ENCODE measurements at regions not wholly inside any gene's neighbourhood (a gene's known extent, or its start where the extent isn't known, plus 50 kb on each side); places are given as distances from the start of the nearest gene placed in this dataset.

DNA sequence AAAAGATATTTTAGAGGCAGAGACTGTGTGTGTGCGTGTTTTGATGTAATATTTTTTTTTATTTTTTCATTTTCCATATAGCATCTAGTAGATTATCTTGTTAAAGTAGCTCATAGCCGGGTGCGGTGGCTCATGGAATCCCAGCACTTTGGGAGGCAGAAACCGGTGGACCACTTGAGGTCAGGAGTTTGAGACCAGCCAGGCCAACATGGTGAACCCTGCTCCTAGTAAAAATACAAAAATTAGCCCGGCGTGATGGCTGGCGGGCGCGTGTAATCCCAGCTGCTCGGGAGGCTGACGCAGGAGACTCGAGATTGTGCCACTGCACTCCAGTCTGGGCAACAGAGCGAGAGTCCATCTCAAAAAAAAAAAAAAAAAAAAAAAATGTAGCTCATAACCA is 1481.2 kb upstream of the CADM2 start:
- no peaks in the 10 kb centered on the region for H3K27me3 Mint-ChIP-seq (ENCODE audit: low read depth)

DNA sequence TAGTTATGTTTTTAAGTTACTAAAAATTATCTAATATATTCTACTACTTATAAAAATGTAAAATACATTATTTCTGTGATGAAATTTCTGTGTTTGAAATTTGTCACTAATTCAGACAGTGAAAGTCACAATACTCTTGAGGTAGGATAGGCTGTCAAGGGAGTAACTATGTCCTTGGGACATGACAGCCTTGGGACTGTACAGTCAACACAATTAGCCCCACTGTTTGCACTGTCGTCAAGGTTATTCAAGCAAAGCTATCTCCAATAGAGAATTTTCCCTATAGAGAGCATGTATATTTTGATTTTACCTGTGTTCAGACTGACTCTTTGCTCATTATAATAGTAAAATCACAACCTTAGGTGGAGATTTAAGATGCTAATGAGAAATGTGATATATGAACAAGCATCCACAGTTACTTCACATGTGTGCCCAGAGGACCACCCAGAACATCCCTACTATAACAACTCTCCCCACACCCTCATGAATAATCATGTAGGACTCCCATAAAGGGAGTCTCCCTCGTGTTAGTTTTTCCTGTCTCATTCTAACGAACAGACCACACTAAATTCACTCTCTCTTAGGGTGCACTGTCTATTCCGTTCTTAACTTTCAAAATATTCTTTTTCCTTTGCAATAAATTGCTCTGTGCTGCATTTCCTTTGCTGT is 1476.3 kb upstream of the CADM2 start:
- H3K4me1 Mint-ChIP-seq (ENCODE audit: low read depth): no peaks in the 10 kb centered on the region
- no peaks in the 10 kb centered on the region for H3K36me3 Mint-ChIP-seq (ENCODE audit: low read depth)
- no peak overlapping the region for H3K4me3 Mint-ChIP-seq
- no peak overlapping the region for H3K27ac Mint-ChIP-seq
- H3K27me3 Mint-ChIP-seq (ENCODE audit: low read depth): no peaks in the 10 kb centered on the region
- H3K9me3 Mint-ChIP-seq: no peaks in the 10 kb centered on the region

More for the DNA sequence above, 1481.2 kb upstream of the CADM2 start:
- H3K4me1 Mint-ChIP-seq (ENCODE audit: low read depth): no peaks in the 10 kb centered on the region
- H3K27ac Mint-ChIP-seq: no peak overlapping the region
- no peak overlapping the region for H3K4me3 Mint-ChIP-seq
- H3K9me3 Mint-ChIP-seq: no peaks in the 10 kb centered on the region
- H3K36me3 Mint-ChIP-seq (ENCODE audit: low read depth): no peaks in the 10 kb centered on the region

DNA sequence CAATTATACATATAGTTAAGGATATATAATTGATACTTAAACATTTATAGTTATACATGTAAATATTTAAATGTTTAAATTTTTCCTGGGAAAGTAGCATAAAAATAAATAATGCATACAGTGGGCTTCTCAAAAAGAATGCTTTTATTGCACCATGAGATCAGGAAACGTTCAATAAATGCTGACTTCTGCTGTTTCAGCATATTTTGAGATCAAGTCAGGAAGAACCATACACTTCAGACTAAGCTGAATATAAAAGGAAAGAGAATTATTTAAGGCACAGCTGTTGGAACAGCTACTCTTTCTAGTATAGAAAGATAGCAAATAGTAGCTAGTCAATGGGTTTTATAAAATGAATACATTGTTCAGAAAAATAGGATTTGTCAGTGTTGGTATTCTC is 1462.3 kb upstream of the CADM2 start:
- H3K36me3 Mint-ChIP-seq (ENCODE audit: low read depth): no peaks in the 10 kb centered on the region
- peaks cover 3% of the 10 kb centered on the region for H3K9me3 Mint-ChIP-seq
- H3K27me3 Mint-ChIP-seq (ENCODE audit: low read depth): no peaks in the 10 kb centered on the region
- H3K4me3 Mint-ChIP-seq: no peak overlapping the region
- no peak overlapping the region for H3K27ac Mint-ChIP-seq
- H3K4me1 Mint-ChIP-seq (ENCODE audit: low read depth): no peaks in the 10 kb centered on the region

DNA sequence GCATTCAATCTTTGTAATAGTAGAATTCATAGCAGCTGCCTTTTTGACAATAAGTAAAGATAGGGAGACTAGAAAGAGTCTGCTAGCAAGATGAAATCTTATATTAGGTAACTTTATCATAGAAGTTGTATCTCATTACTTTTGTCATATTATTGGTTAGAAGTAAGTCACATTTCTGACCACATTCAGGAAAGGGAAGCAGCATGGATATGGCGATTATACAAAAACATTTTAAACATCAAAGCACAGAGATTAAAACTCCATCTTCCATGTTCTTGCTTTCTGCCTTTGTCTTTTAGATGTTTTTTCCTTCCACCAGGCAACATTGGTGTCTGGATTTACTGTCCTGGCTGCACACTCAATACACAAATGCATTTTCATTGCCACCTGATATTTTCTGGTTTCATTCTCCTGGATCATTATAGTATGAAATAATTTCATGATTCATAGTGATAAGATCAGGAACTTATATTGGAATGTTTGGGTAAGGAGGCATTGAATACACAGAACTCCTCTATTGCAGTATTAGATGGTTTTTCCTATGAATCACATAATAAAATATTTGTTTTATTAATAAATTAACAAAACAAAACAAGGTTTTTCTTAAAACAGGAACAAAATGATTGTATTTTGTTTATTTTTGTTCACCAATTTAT is 1460.3 kb upstream of the CADM2 start:
- Mint-ChIP-seq H3K9me3 (peaks cover 4% of the 10 kb centered on the region), H3K4me1 (ENCODE audit: low read depth) (no peaks in the 10 kb centered on the region), H3K27me3 (ENCODE audit: low read depth) (no peaks in the 10 kb centered on the region), H3K27ac (no peak overlapping the region), H3K36me3 (ENCODE audit: low read depth) (no peaks in the 10 kb centered on the region), H3K4me3 (no peak overlapping the region)

DNA sequence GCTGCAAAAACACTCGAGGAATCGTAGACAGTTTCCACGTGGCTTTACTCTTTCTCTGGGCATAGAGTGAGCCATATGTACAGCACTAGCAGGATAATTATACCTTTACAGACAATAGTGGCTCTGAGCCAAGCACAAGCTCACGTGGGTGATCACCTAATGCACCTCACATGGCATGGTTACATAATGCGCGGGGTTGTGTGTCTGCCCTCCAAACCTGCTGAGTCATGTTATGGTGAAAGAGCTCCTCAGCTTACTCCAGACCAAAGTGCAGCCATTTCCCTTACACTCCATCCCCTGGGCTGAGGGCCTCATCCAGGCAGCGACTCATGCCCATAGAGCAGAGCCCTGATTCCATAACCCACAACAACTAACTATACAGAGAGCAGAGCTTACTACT is 1458.4 kb upstream of the CADM2 start:
- Mint-ChIP-seq H3K27ac (no peak overlapping the region), H3K36me3 (ENCODE audit: low read depth) (no peaks in the 10 kb centered on the region), H3K4me1 (ENCODE audit: low read depth) (no peaks in the 10 kb centered on the region), H3K9me3 (peaks cover 4% of the 10 kb centered on the region), H3K4me3 (no peak overlapping the region), H3K27me3 (ENCODE audit: low read depth) (no peaks in the 10 kb centered on the region)

DNA sequence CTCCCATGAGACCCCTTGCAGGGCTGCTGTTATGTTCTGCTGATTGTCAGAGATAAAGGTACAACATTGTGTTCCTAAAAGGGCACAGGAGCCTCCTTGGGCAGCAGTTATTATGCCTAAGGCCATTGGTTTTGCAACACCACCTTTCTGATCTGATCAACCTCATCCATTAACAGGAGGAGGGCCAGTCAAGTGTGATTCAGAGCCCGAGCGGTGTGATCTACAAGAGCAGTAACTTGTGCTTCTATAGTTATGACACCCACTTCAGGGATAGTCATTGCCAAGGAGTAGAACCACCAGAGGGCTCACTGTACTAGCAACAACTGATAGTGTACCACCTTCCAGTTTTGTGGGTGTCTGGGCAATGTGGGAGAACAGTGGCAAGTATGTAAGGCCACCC is 1457.9 kb upstream of the CADM2 start:
- peaks cover 4% of the 10 kb centered on the region for H3K9me3 Mint-ChIP-seq
- H3K27me3 Mint-ChIP-seq (ENCODE audit: low read depth): no peaks in the 10 kb centered on the region
- H3K4me1 Mint-ChIP-seq (ENCODE audit: low read depth): no peaks in the 10 kb centered on the region
- no peak overlapping the region for H3K4me3 Mint-ChIP-seq
- no peak overlapping the region for H3K27ac Mint-ChIP-seq
- no peaks in the 10 kb centered on the region for H3K36me3 Mint-ChIP-seq (ENCODE audit: low read depth)

DNA sequence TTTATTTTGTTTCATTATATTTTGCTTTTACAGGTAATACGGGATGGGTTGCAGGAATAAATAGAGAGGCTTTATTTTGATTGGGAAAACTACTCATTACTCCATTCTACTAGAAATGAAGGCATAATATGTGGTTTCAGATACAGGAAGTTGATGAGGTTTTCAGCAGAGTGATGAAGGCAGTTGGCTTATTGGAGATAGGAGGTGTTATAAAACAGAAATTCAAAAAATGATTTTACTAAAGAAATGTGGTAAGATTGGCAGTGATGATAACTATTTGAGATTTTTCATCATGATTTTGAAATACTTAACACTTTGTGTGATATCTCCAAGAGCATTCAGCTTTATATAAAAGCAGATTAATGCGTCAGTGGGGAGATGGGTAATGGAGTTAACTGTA is 1445.7 kb upstream of the CADM2 start:
- no peaks in the 10 kb centered on the region for H3K36me3 Mint-ChIP-seq (ENCODE audit: low read depth)
- no peaks in the 10 kb centered on the region for H3K4me1 Mint-ChIP-seq (ENCODE audit: low read depth)
- no peak overlapping the region for H3K4me3 Mint-ChIP-seq
- H3K27me3 Mint-ChIP-seq (ENCODE audit: low read depth): no peaks in the 10 kb centered on the region
- H3K27ac Mint-ChIP-seq: no peak overlapping the region
- peaks cover 16% of the 10 kb centered on the region for H3K9me3 Mint-ChIP-seq

DNA sequence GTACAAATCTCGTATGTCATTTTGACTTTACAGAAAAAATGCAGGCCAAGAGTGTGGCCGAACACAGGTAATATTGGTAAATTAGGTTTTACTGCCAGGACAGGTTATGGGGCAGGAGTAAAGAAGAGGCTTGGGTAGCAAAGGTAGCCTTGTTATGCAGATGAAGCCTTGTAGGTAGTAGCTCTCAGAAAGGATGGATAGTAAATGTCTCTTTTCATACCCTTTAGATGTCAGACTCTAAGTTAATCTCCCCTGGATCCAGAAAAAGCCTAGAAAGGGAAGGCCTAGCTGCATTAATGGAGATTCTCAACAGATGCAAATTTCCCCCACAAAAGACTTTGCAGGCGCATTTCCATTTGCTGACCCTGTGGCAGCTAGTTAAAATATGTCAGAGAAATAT is 1445.1 kb upstream of the CADM2 start:
- H3K4me1 Mint-ChIP-seq (ENCODE audit: low read depth): no peaks in the 10 kb centered on the region

DNA sequence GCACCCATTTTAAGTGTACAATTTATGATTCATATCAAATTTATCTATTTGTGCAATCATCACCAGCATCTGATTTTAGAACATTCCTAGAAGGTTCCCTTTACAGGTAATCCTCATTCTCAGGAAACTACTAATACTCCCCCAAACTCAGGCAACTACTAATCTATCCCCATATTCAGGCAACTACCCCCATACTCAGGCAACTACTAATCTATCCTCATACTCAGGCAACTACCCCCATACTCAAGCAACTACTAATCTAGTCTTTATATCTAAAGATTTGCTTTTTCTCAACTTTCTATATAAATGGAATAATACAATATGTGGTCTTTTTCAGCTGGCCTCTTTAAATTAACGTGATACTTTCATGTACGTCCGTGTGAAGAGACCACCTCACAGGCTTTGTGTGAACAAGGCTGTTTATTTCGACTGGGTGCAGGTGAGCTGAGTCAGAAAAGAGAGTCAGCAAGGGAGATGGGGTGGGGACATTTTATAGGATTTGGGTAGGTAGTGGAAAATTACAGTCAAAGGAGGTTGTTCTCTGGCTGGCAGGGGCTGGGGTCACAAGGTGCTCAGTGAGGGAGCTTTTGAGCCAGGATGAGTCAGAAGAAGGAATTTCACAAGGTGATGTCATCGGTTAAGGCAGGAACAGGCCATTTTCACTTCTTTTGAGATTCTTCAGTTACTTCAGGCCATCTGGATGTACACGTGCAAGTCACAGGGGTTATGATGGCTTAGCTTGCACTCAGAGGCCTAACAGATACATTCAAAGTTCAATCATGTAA is 1444.5 kb upstream of the CADM2 start:
- H3K27me3 Mint-ChIP-seq (ENCODE audit: low read depth): no peaks in the 10 kb centered on the region
- no peak overlapping the region for H3K27ac Mint-ChIP-seq
- H3K4me1 Mint-ChIP-seq (ENCODE audit: low read depth): no peaks in the 10 kb centered on the region
- H3K4me3 Mint-ChIP-seq: no peak overlapping the region
- no peaks in the 10 kb centered on the region for H3K36me3 Mint-ChIP-seq (ENCODE audit: low read depth)
- peaks cover 16% of the 10 kb centered on the region for H3K9me3 Mint-ChIP-seq

More for the DNA sequence above, 1445.1 kb upstream of the CADM2 start:
- Mint-ChIP-seq H3K9me3 (peaks cover 16% of the 10 kb centered on the region), H3K36me3 (ENCODE audit: low read depth) (no peaks in the 10 kb centered on the region), H3K4me3 (no peak overlapping the region), H3K27me3 (ENCODE audit: low read depth) (no peaks in the 10 kb centered on the region), H3K27ac (no peak overlapping the region)

DNA sequence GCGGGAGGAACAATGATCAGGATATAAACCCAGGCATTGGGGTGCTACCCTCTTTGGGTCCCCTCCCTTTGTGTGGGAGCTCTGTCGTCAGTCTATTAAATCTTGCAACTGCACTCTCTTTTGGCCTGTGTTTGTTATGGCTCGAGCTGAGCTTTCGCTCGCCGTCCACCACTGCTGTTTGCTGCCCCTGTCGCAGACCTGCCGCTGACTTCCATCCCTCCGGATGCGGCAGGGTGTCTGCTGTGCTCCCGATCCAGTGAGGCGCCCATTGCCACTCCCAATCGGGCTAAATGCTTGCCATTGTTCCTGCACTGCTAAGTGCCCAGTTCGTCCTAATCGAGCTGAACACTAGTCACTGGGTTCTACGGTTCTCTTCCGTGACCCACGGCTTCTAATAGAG is 1443.7 kb upstream of the CADM2 start:
- Mint-ChIP-seq H3K27me3 (ENCODE audit: low read depth) (no peaks in the 10 kb centered on the region), H3K9me3 (peaks cover 16% of the 10 kb centered on the region), H3K36me3 (ENCODE audit: low read depth) (no peaks in the 10 kb centered on the region), H3K4me1 (ENCODE audit: low read depth) (no peaks in the 10 kb centered on the region), H3K4me3 (no peak overlapping the region), H3K27ac (no peak overlapping the region)

DNA sequence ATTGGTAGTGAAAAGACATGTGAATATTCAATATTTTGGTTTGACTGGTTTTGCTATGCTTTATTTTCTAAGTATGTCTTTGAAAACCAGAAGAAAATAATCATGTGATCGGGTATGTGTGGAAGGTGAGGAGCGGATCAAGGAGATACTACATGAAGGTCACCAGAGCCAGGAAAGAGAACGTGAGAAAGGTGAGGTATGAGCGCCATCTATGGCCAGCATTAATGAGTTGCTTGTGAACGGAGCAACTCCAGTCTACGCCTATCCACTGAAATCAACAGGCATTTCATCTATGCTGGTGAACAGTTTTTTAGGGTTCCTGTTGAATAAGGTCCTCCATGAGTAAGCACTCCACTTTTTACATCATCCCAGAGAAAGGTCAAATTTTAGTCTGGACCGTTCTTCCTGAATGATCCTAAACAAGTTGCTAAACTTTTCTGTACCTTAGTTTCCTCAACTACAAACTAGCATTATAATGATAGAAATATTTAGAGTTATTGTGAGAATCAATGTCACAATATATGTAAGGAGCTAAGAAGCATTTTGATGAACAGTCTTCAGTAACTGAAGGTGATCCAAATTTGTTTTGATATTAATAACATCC is 1435.2 kb upstream of the CADM2 start:
- Mint-ChIP-seq H3K9me3 (no peaks in the 10 kb centered on the region), H3K4me1 (ENCODE audit: low read depth) (no peaks in the 10 kb centered on the region), H3K4me3 (no peak overlapping the region), H3K27ac (no peak overlapping the region), H3K27me3 (ENCODE audit: low read depth) (no peaks in the 10 kb centered on the region), H3K36me3 (ENCODE audit: low read depth) (no peaks in the 10 kb centered on the region)

DNA sequence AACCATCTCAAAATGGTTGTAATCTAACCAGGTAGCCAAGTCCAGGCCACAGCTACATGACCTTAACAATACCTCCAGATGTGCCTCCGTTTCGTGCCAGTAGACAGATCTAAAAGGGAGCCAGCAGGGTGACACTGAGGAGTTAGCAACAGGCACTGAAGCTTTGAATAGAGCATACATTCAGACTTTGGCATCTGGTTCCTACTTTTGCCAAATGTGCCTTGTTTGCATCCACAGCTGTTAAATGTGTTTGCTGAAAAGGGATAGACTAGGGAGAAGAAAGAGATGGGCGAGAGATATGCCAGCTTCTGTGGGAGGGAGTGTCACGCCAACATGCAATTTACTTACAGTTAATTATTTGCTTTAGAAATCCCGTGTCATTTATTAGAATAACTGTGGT is 1433.9 kb upstream of the CADM2 start:
- Mint-ChIP-seq H3K9me3 (no peaks in the 10 kb centered on the region), H3K27me3 (ENCODE audit: low read depth) (no peaks in the 10 kb centered on the region), H3K4me3 (no peak overlapping the region), H3K27ac (peak overlapping the region; percentile 45), H3K4me1 (ENCODE audit: low read depth) (no peaks in the 10 kb centered on the region), H3K36me3 (ENCODE audit: low read depth) (no peaks in the 10 kb centered on the region)

DNA sequence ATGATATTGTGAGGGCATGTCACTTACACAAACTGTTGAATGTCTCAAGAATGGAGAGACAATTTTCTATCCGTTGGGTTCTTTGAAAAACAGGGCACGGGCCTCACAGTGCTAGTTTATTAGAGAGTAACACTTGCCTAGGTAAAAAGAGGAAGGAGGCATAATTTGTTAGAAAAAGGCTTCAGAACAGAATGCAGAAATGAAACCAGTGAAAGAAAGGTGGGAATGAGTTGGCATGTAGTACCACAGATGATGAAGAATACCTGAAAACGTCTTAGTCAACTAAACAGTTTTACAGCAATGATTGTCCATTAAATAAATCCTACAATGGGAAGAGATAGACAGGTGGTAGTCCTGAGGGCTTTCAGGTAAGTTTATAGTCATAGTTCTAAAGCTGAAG is 1399.7 kb upstream of the CADM2 start:
- Mint-ChIP-seq H3K36me3 (ENCODE audit: low read depth) (no peaks in the 10 kb centered on the region), H3K27me3 (ENCODE audit: low read depth) (no peaks in the 10 kb centered on the region), H3K4me3 (no peak overlapping the region), H3K27ac (no peak overlapping the region), H3K4me1 (ENCODE audit: low read depth) (no peaks in the 10 kb centered on the region), H3K9me3 (peaks cover 25% of the 10 kb centered on the region)

DNA sequence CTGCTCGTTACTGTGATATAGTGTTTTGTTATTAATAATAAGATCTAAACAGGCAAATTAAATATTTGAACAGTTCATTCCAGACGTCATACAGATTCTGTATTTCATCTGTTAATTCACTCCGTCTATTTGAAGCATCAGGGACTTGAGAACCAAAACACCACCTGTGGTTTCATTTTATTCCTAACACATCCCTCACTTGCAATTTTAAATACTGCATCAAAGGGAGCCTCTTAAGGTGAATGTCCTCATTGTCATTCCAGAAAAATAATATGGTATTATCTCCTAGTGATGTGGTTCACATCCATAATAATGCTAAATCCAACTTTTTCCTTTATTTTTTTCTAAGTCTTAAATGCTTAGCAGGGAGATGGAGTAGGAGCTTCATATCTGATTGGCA is 1390.9 kb upstream of the CADM2 start:
- Mint-ChIP-seq H3K27ac (no peak overlapping the region), H3K27me3 (ENCODE audit: low read depth) (no peaks in the 10 kb centered on the region), H3K4me1 (ENCODE audit: low read depth) (no peaks in the 10 kb centered on the region), H3K9me3 (no peaks in the 10 kb centered on the region), H3K36me3 (ENCODE audit: low read depth) (no peaks in the 10 kb centered on the region), H3K4me3 (no peak overlapping the region)

DNA sequence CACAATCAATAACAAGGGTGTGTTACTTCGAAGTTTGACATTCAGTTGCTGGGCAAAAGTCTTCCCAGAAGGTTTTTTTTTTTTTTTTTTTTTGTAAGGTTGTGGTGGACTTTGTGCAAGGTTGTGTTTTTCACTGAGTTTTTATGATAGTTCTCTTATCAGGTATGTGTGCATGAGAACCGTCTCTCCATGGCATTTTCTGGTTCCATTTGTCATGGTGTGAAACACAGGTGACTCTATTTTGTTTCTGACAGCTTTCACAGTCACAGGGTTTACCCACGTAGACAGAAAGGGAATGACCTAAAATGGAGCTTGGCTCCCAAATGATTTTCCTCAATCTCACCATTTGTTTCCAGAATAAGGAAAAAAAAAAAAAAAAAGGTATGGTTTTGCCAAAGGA is 1377.2 kb upstream of the CADM2 start:
- no peak overlapping the region for H3K27ac Mint-ChIP-seq
- no peaks in the 10 kb centered on the region for H3K4me1 Mint-ChIP-seq (ENCODE audit: low read depth)
- peaks cover 23% of the 10 kb centered on the region for H3K9me3 Mint-ChIP-seq
- H3K36me3 Mint-ChIP-seq (ENCODE audit: low read depth): no peaks in the 10 kb centered on the region
- H3K4me3 Mint-ChIP-seq: no peak overlapping the region
- no peaks in the 10 kb centered on the region for H3K27me3 Mint-ChIP-seq (ENCODE audit: low read depth)

Data from T-helper 1 cell treated with Interleukin-12 subunit alpha and Interleukin-12 subunit beta and Interleukin-4 antibody, amounts not matched to agents 30 μg/mL and 1 μg/mL, for 36 hours (primary cell).